Nephron progenitor cell (in vitro differentiated cells): ENCODE measurements at regions not wholly inside any gene's neighbourhood (a gene's known extent, or its start where the extent isn't known, plus 50 kb on each side); places are given as distances from the start of the nearest gene placed in this dataset.
A peak's percentile ranks its signal among the peaks of the same experiment; 100 is the strongest.

ENCODE experiments used
- DNase-seq: peaks from one replicate; pipeline ENCODE4 v3.0.0; 2021
- H3K27ac Mint-ChIP-seq: 2 replicates; pipeline ENCODE4 v1.8.0; 2021; ENCODE audit warnings: mild to moderate bottlenecking, moderate library complexity, mixed read lengths
- H3K27me3 Mint-ChIP-seq: 2 replicates; pipeline ENCODE4 v1.8.0; 2021; ENCODE audit warnings: mild to moderate bottlenecking, low read depth, mixed read lengths; ENCODE audit not compliant: poor library complexity
- H3K36me3 Mint-ChIP-seq: 2 replicates; pipeline ENCODE4 v1.8.0; 2021; ENCODE audit warnings: low read depth, mixed read lengths
- H3K4me1 Mint-ChIP-seq: 2 replicates; pipeline ENCODE4 v1.8.0; 2021; ENCODE audit warnings: mixed read lengths
- H3K4me3 Mint-ChIP-seq: 2 replicates; pipeline ENCODE4 v1.8.0; 2021; ENCODE audit warnings: mild to moderate bottlenecking, moderate library complexity, mixed read lengths
- H3K9me3 Mint-ChIP-seq: 2 replicates; pipeline ENCODE4 v1.8.0; 2021; ENCODE audit warnings: mild to moderate bottlenecking, moderate library complexity, mixed read lengths
- TF ChIP-seq, protein P1 (sequence below): fragments of 200-600 bp; sonication (generic); IDR thresholded peaks from 2 replicates; pipeline ENCODE4 v1.5.0; 2021; ENCODE audit warnings: antibody characterized with exemption

DNA sequence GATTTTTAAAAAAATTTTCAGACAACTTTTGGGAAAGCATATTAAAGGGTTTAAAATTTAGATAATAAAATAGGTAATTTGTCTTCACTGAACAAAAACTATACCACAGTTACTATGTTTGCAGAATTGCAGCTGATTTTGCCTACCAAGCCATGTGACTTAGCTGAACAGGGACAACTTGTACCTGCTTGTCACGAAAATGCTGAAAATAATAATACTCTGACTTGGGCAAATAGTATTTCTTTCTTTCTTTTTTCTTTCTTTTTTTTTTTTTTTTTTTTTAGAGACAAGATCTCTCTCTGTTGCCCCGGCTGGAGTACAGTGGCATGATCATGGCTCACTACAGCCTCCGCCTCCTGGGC, 225.2 kb upstream of the PPP1R2C start:
- Mint-ChIP-seq H3K4me1 (peaks cover 14% of the 10 kb centered on the region), H3K27ac (no peak overlapping the region), H3K9me3 (peaks cover 3% of the 10 kb centered on the region), H3K36me3 (no peaks in the 10 kb centered on the region), H3K27me3 (peaks cover 5% of the 10 kb centered on the region), H3K4me3 (no peak overlapping the region)
- DNase-seq = no peak
- TF ChIP-seq, protein P1, sequence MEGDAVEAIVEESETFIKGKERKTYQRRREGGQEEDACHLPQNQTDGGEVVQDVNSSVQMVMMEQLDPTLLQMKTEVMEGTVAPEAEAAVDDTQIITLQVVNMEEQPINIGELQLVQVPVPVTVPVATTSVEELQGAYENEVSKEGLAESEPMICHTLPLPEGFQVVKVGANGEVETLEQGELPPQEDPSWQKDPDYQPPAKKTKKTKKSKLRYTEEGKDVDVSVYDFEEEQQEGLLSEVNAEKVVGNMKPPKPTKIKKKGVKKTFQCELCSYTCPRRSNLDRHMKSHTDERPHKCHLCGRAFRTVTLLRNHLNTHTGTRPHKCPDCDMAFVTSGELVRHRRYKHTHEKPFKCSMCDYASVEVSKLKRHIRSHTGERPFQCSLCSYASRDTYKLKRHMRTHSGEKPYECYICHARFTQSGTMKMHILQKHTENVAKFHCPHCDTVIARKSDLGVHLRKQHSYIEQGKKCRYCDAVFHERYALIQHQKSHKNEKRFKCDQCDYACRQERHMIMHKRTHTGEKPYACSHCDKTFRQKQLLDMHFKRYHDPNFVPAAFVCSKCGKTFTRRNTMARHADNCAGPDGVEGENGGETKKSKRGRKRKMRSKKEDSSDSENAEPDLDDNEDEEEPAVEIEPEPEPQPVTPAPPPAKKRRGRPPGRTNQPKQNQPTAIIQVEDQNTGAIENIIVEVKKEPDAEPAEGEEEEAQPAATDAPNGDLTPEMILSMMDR = no peak

DNA sequence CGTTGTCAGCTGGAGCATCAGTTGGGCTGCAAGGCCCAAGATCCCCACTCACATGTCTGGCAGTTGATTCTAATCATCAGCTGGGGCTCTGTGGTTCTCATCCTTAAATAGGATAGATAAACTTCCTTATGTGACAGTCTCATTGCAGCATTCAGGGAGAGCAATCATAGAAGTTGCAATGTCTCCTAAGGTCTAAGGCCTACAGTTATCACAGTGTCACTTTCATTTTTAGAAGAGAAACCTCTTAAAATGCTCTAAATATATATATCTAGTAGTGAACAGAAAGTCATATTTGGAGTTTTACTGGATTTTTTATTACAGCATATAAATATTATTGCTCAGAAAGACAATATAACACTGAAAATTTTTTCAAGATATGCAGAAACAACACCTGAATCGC, 226.0 kb upstream of the PPP1R2C start:
- Mint-ChIP-seq H3K9me3 (peaks cover 3% of the 10 kb centered on the region), H3K4me3 (no peak overlapping the region), H3K36me3 (no peaks in the 10 kb centered on the region), H3K4me1 (peaks cover 21% of the 10 kb centered on the region), H3K27ac (no peak overlapping the region), H3K27me3 (peaks cover 5% of the 10 kb centered on the region)
- TF ChIP-seq, protein P1 = no peak
- no peak for DNase-seq

DNA sequence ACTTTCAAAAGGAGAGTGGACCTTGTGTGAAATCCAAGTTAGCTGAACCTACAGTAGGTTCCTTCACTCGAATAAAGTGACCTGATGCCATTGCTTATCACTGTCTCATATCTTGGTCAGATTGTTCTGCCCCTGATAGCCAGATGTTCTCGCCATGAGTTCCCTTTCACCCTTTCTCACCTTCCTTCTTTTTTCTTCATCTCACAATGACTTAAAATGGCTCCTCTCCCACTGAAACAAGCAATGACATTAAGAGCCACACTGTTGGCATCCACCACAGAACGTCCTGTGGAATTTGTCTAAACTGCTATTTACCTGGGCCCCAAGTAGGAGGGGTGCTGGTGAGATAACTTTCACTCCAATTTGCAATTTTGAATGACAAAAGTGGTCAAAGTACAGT, 227.6 kb upstream of the PPP1R2C start:
- H3K4me3 Mint-ChIP-seq = no peak overlapping the region
- peaks cover 23% of the 10 kb centered on the region for H3K4me1 Mint-ChIP-seq
- DNase-seq = no peak
- H3K27ac Mint-ChIP-seq = no peak overlapping the region
- H3K9me3 Mint-ChIP-seq = peaks cover 8% of the 10 kb centered on the region
- peaks cover 5% of the 10 kb centered on the region for H3K36me3 Mint-ChIP-seq
- TF ChIP-seq, protein P1 = no peak
- peaks cover 5% of the 10 kb centered on the region for H3K27me3 Mint-ChIP-seq

DNA sequence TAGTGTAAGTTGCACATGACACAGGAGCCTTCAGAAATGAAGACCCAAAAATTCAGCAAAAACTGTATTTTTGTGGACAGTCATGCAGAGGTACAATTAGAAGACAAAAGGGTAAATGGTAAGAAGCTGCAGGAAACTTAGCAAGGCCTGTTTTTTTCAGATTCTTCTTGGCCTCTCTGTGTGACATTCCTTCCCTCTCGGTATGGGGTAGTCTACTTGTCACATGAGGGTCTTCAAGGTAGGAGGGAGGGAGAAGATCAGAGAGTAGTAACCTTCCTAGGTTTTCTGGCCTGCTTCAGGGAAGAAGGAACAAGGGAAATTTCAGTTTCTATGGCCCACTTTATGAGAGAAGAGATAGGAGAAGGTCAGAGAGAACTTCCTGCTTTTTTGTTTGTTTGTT, 230.4 kb upstream of the PPP1R2C start:
- peaks cover 5% of the 10 kb centered on the region for H3K36me3 Mint-ChIP-seq
- peaks cover 5% of the 10 kb centered on the region for H3K27me3 Mint-ChIP-seq
- H3K4me1 Mint-ChIP-seq = peaks cover 23% of the 10 kb centered on the region
- TF ChIP-seq, protein P1 = no peak
- DNase-seq = no peak
- H3K9me3 Mint-ChIP-seq = peaks cover 11% of the 10 kb centered on the region
- peak overlapping the region; percentile 68 for H3K27ac Mint-ChIP-seq
- no peak overlapping the region for H3K4me3 Mint-ChIP-seq

DNA sequence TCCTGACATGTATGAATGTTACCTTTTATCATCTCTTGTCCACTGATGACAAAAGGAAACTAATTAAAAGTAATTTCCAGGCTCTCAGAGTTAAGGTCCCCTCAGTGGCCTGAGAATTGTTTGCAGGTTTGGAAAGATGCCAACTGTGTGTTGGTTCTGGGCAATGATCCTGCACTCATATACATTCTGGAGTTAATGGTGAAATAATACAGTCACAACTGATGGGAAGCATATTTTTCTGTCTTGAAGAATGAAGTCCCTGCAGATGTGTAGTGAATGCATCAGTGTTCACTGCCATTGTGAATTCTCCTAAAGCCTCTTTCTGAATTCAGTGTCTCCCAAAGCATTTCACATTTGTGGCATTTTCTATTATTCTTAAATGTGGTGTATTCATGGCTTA, 238.1 kb upstream of the PPP1R2C start:
- H3K27me3 Mint-ChIP-seq = no peaks in the 10 kb centered on the region
- no peak overlapping the region for H3K27ac Mint-ChIP-seq
- peaks cover 10% of the 10 kb centered on the region for H3K9me3 Mint-ChIP-seq

DNA sequence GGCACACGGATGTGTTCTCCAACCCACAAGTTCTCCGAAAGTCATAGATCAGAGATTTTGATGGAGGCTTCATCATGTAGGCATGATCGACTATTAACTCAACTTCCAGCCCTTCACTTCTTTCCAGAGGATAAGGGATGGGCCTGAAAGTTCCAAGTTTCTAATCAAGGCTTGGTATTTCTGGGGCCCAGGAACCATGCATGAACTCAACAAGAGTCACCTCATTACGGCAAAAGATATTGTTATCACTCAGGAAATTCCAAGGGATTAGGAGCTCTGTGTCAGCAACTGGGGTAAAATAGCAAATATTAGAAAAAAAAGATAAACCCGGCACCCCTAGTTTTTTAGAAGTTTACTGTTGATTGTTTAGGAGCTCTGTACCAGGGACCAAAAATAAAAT, 240.1 kb upstream of the PPP1R2C start:
- Mint-ChIP-seq H3K27ac (no peak overlapping the region), H3K36me3 (peaks cover 10% of the 10 kb centered on the region), H3K27me3 (no peaks in the 10 kb centered on the region), H3K9me3 (peaks cover 21% of the 10 kb centered on the region), H3K4me1 (peaks cover 5% of the 10 kb centered on the region), H3K4me3 (no peak overlapping the region)
- DNase-seq = no peak
- TF ChIP-seq, protein P1 = no peak

More for the DNA sequence above, 238.1 kb upstream of the PPP1R2C start:
- H3K4me1 Mint-ChIP-seq = peaks cover 5% of the 10 kb centered on the region
- no peak overlapping the region for H3K4me3 Mint-ChIP-seq
- DNase-seq = no peak
- H3K36me3 Mint-ChIP-seq = no peaks in the 10 kb centered on the region
- TF ChIP-seq, protein P1 = no peak
